GM18502 (cell line): ENCODE measurements at regions not wholly inside any gene's neighbourhood (a gene's known extent, or its start where the extent isn't known, plus 50 kb on each side); places are given as distances from the start of the nearest gene placed in this dataset.
"Not testable (repeated sequence)": the region's sequence is repeated elsewhere in the genome, so short reads cannot be mapped to it uniquely, and the experiment has no call there.

Experiments used
- ATAC-seq: cut with Tn5 transposase; IDR thresholded peaks from one replicate; pipeline ENCODE4 v1.9.1; 2021; ENCODE audit warnings: mild to moderate bottlenecking; ENCODE audit not compliant: unreplicated experiment, poor library complexity

DNA sequence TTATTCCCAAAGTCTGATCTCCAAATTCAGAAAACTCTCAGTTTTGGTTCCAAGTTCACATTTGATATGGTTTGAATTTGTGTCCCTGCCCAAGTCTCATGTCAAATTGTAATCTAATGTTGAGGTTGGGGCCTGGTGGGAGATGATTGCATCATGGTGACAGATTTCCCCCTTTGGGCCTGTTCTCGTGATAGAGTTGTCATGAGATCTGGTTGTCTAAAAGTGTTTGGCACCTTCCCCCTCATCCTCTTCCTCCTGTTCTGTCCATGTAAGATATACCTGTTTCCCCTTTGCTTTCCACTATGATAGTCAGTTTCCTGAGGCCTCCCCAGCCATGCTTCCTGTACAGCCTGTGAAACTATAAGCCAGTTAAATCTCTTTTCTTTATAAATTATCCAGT is 138.6 kb downstream of the ARL4A start:
- ATAC-seq: no peak

DNA sequence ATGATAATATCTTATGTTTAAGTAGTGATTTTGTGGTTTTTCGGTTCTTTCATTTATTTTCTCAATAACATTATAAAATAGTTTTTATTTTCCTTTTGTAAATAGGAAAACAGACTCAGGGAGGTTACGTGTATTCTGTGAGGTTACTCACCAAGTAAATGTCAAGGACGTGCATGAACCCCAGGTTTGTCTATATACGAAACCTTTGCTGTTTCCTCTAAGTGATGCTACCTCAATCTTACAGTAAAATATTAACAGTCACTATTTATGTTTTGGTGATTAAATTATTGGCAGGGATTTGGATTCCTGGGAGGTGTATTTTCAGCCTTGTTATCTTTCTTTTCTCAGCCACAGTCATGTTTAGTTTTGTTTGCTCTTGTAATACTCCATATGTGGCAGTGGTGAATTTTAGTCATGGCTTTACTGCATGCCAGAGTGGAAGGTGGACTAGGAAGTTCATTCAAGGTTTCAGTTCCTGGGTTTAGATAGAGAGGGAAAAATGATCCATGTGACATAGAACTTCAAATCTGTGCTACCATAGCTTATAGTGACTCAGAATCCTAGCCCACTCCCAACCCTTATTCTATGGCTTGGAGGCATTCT is 139.9 kb downstream of the ARL4A start:
- no peak for ATAC-seq

DNA sequence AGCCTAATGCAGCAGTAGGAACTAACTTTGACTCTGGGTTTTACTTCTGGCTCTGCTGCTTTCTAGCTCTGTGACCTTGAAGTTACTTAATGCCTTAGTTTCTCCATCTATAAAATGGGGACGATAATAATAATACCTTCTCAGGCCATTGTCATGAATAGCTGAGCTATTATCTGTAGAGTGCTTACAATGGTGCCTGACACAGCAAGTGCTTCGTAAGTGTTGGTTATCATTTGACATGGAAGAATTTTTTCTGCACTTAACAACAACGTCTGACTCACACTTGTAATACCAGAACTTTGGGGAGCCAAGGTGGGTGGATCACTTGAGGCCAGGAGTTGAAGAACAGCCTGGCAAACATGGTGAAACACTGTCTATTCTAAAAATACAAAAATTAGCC is 140.5 kb downstream of the ARL4A start:
- ATAC-seq: no peak

DNA sequence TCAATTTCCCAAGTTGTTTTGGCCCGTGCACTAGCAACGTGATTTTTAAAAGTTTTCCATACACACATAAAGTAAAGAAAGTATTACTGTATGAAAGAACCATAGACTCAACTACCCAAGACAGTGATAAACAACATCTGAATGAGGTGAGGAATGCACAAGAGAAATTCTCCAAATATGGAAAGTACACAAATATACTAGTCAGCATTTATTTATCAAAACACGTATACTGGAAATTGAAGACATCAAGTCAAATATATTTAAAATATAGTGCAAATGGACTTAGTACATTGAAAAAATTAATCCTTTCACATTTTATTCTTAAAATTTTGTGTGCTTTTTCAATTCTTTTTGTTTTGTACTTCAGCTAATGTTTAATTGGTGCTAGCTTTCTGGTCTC is 143.6 kb downstream of the ARL4A start:
- no peak for ATAC-seq

DNA sequence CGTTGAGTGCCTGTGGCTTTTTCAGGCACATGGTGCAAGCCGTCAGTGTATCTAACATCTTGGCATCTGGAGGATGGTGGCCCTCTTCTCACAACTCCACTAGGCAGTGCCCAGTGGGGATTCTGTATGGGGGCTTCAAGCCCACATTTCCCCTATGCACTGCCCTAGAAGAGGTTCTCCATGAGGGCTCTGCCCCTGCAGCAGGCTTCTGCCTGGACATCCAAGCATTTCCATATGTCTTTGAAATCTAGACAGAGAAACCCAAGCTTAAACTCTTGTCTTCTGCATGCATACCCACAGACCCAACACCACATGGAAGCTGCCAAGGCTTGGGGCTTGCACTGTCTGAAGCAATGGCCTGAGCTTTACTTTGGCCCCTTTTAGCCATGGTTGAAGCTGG is 146.4 kb downstream of the ARL4A start:
- ATAC-seq: no peak

DNA sequence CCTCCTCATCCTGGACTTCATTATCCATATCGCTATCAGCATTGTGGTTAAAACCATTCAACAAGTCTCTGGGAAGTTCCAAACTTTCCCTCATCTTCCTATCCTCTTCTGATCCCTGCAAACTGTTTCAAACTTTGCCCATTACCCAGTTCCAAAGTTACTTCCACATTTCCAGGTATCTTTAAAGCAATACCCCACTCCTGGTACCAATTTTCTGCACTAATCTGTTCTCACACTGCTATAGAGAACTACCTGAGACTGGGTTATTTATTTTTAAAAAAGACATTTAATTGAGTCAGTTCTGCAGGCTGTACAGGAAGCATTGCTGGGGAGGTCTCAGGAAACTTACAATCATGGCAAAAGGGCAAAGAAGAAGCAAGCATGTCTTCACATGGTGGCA is 147.3 kb downstream of the ARL4A start:
- no peak for ATAC-seq

DNA sequence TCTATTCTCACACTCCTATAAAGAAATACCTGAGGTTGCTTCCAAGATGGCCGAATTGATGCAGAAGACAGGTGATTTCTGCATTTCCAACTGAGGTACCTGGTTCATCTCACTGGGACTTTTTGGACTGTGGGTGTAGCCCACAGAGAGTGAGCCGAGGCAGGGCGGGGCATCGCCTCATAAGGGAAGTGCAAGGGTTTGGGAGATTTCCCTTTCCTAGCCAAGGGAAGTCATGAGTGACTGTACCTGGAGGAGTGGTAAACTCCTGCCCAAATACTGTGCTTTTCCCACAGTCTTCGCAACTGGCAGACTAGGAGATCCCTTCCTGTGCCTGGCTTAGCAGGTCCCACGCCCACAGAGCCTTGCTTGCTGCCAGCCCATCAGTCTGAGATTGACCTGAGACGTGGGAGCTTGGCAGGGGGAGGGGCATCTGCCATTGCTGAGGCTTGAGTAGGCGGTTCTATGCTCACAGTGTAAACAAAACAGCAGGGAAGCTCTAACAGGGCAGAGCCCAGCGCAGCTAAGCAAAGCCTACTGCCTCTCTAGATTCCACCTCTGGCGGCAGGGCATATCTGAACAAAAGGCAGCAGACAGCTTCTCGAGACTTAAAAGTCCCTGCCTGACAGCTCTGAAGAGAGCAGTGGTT is 152.2 kb downstream of the ARL4A start:
- no peak for ATAC-seq

DNA sequence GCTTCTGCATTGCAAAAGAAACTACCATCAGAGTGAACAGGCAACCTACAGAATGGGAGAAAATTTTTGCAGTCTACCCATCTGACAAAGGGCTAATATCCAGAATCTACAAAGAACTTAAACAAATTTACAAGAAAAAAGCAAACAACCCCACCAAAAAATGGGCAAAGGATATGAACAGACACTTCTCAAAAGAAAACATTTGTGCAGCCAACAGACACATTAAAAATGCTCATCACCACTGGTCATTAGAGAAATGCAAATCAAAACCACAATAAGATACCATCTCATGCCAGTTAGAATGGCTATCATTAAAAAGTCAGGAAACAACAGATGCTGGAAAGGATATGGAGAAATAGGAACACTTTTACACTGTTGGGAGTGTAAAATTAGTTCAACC is 157.3 kb downstream of the ARL4A start:
- not testable (repeated sequence) for ATAC-seq

DNA sequence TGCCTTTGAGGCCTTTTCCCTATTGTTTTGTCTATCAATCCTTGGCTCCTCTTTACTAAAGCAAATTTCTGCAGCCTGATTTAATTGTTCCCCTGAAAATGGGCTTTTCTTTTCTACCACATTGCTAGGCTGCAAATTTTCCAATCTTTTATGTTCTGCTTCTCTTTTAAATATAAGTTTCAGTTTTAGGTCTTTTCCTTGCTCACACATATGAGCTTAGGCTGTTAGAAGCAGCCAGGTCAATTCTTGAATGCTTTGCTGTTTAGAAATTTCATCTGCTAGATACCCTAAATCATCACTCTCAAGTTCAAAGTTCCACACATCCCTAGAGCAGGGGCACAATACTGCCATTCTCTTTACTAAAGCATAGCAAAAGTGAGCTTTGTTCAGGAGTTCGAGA is 159.6 kb downstream of the ARL4A start:
- no peak for ATAC-seq

DNA sequence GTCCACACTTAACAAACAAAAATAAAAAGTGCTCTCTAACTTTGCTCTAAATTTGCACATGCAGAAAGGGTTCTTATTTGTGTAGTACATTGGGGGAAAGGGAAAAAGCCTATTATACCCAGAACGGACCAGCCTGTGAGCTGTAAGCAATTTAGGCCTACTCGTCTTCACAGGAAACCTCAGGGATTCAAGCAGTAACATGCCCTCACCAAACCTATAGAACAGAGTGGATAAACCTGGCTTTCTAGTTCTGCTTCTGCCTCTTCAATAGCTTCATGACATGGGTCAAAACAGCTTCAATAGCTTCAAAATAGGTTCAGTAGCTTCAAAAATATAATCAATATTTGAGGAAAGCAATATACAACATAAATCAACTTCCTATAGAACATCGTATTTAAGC is 163.7 kb downstream of the ARL4A start:
- no peak for ATAC-seq

DNA sequence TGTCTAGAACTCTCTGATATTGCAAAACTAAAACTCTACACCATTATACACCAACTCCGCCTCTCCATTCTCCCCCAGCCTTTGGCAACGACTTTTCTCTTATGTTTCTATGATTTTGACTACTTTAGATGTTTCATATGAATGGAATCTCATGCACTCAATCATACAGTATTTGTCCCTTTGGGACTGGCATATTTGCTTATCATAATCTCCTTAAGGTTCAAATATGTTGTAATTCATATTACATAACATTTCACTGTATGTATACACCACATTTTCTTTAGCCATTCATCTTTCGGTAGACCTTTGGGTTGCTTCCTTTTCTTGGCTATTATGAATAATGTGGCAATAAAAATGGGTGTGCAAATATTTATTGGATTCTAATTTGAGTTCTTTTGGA is 164.4 kb downstream of the ARL4A start:
- ATAC-seq: no peak

DNA sequence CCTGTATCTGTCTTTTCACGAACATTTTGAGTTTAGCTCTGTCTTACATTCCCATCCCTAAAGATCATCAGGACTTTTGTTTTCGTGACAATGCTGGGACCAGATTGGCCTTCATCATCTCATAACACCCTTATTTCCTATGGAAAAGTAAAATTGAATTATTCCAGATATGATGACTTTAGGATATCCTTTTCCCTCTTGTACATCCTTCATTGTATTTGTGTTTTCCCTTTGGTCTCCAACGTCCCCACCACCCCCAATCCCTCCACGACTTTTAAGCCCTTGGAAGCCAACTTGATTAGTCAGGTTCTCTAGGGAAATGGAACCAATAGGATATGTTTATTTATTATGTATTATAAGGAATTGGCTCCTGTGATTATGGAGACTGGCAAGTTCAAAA is 167.6 kb downstream of the ARL4A start:
- no peak for ATAC-seq

DNA sequence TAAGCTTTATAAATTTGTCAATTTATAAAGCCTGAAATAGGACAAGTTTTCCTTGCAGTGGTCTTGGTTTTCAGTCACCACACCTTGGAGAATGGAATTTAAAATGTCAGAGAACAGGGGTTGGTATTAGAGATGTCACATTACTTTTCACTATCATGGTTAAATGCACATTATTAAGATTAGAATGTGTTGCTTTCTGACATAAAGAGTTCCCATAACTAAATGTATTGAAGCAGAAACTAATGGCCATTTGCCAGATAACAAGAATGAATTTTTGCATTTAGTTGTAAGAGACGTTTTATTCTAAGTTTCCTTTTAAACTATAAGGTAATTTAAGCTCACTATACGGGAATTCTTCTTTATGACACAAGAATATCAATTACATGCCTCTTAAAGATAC is 172.3 kb downstream of the ARL4A start:
- no peak for ATAC-seq

DNA sequence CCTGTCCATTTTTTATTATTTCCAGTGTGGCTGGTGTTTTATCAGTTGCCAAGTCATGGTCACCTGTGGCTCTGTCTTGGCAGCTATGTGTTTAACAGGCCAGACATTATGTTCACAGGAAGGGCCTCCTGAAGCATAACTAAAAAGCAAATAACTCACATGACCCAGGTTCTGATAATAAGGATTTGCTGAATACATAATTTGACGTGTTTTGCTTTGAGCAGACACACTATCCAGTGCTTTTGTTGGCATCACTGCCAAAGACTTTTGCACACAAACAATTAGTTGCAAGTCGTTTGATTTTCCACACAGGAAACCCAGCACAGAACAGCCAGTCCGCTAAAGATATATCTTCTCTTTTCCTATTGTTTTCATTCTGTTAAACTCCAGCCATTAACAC is 173.6 kb downstream of the ARL4A start:
- no peak for ATAC-seq

DNA sequence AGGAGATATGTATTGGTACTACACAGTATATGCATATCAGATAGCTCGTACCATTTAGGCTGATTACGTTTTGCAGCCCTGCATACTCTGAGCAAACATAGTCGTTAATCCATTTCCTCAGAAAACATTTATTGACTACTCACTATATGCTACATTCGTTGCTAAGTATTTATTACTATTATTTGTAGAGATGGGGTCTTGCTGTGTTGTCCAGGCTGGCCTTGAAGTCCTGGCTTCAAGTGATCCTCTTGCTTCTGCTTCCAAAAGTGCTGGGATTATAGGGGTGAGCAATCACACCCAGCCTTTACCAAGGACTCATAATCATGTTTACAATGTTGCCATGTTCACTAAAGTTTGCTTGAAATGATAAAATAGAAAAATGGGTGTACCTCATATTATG is 174.7 kb downstream of the ARL4A start:
- no peak for ATAC-seq

DNA sequence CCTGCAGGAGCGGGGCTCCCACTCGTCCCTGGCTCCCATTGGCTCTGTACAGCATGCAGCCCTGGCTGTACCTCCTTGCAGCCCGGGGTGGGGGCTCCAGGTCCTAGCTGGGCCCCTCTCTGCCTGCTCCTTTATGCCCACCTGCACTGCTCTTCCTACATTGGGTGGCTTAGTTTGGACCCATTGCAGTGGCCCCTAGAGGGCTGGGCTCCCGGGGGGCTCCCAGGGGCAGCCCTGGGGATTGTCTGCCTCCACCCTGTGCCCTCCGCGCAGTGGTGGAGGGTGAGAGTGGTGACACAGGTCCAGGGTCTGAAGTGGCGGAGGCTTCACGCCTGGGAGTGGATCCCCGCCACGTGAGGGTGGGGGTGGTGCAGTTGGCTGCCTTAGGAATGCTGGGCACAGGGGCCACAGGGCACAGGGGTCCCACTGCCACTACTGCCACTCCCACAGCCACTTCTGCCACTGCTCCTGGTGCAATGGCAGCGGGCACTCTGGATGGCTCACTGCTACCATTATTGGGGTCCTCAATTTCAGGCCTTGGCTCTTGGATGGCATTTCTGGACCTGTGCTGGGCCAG is 177.1 kb downstream of the ARL4A start:
- ATAC-seq: no peak

DNA sequence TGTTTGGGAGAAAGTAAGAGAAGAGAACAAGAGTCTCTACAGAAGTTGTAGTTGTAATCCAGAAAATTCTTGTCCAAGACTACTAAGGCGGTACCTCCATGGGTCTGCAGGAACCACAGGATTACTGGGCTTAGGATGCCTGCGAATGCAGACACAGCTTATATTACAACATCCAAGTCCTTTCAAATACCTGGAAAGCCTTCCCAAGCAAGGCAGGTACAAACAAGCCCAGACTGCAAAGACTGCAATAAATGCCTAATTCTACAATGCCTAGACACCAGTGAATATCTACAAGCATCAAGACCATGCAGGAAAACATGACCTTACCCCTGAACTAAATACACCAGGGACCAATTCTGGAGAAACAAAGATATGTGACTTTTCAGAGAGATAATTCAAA is 178.2 kb downstream of the ARL4A start:
- ATAC-seq: no peak

DNA sequence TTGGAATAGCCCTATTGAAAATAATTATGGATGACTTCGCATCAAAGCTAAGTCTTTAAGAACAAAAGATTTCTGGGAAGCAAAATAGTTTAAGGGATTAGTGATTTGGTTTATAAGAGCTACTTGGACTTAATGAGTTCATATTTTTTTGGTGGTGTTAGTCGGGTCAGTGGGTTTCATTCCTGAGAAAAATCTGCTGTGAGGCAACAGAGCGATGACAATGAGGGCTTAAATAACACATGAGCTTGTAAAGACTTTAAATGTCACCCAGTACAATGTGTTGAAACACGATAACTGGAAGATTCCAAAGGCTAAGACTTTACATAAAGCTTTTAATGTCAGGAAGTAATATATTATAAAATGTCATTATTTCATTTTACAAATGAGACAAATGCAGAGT is 178.8 kb downstream of the ARL4A start:
- no peak for ATAC-seq

DNA sequence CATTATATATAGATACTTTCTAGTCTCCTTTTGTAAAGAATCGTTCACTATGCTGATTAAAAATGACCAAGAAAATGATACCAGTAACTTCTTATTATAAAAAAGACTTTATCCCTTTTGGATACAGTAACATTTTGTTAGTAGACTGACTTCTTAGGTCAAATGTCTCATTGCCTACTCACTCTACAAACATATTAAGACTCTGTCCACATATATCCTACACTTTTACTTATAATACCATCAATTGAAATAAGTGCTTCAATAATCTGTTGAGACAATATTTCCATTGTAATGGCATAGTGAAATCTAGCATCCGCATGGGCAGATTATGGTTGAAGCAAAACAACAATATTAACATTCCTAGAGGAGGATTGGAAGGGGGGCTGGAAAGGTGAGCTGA is 180.6 kb downstream of the ARL4A start:
- no peak for ATAC-seq

DNA sequence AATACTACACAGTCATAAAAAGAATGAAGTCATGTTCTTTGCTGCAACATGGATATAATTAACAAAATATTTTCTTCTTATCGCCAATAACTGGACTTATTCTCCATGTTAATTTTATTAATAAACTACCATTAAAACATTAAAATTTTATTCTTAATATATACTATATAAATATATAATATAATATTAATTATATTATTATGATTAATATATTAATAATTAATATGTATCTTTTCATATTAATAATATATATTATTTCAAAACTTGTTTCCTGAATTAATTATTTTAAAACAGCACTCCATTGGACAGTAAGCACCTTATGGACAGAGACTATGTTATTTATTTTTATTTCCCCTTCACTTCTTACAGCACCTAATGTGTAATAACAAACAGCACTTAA is 182.8 kb downstream of the ARL4A start:
- no peak for ATAC-seq

DNA sequence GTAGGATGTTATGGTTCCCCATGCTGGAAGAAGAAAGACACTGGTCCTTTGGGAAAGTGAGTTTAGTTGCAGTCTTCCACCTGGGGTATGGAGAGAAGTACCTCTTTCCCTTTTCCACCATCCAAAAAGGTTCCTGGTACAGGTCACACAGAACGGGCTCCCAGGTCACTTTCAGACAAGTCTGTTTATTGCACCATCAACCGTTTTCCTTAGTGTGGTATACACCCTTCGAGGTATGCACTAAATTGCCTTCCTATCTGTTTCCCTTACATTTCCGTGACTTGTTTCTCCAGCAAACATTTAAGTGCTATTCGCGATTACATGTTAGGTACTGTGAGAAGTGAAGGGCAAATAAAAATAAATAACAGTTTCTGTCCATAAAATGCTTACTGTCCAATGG is 185.1 kb downstream of the ARL4A start:
- ATAC-seq: no peak

DNA sequence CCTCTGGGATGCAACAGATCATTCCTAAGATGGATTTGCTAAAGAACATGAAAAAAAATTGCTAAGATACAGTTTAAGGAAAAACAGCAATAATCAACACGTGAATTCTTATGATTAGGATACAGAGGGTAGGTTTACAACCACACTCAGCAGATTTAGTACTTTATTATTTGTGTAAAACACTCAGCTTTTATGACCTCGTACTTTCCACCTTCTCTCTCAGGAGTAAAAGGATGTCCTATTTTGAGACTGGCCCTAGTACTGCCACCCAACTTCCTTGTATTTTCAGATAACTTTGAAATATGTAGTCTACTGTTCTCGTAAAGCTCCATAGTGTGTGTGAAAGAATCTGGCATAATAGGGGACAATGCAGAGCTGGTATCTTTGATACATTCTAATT is 186.1 kb downstream of the ARL4A start:
- no peak for ATAC-seq
